Ovary (tissue), 7 donors: ENCODE measurements at regions not wholly inside any gene's neighbourhood (a gene's known extent, or its start where the extent isn't known, plus 50 kb on each side); places are given as distances from the start of the nearest gene placed in this dataset.
"Not testable (repeated sequence)": the region's sequence is repeated elsewhere in the genome, so short reads cannot be mapped to it uniquely, and the experiment has no call there.

Experiments
- DNase-seq, 5 donors: peaks; one replicate each; pipeline ENCODE4 v3.0.0-alpha.2; 2019 to 2020
- H3K27ac ChIP-seq, 2 donors: fragments of 200-600 bp; one replicate each; pipeline versions ENCODE4 v1.5.1 to v1.8.0; 2019 to 2022
- H3K27me3 ChIP-seq: fragments of 200-600 bp; one replicate; pipeline ENCODE4 v1.8.0; 2022
- H3K36me3 ChIP-seq: fragments of 200-600 bp; sonication (generic); one replicate; pipeline ENCODE4 v1.5.1; 2019
- H3K4me1 ChIP-seq: one replicate; pipeline ENCODE4 v1.8.1; 2013; ENCODE audit warnings: mild to moderate bottlenecking, moderate library complexity; ENCODE audit not compliant: insufficient read depth
- H3K4me3 ChIP-seq: fragments of 200-600 bp; sonication (generic); one replicate; pipeline ENCODE4 v1.5.1; 2017
- H3K9me3 ChIP-seq, 2 donors: fragments of 200-600 bp in 1 of 2; sonication (generic) in 1 of 2; one replicate each; pipeline versions ENCODE4 v1.5.1 to v1.8.1; 2013 to 2019; ENCODE audit warnings: mild to moderate bottlenecking in 1 of 2, moderate library complexity in 1 of 2
- CTCF ChIP-seq, 3 donors: fragments of 450-650 bp in 2 of 3; fragments of 200-600 bp in 1 of 3; IDR thresholded peaks; one replicate each; pipeline versions ENCODE4 v1.5.1 to v1.8.0; 2016 to 2022; ENCODE audit warnings: antibody characterized with exemption in 3 of 3, mild to moderate bottlenecking in 1 of 3
- EP300 ChIP-seq: sonication (generic); formaldehyde crosslinking; IDR thresholded peaks from one replicate; pipeline ENCODE4 v1.6.1; 2017; ENCODE audit warnings: antibody characterized with exemption
- POLR2A ChIP-seq: fragments of 450-650 bp; IDR thresholded peaks from one replicate; pipeline ENCODE4 v1.6.1; 2017; ENCODE audit warnings: antibody characterized with exemption, mild to moderate bottlenecking, moderate library complexity
- WGBS, 3 donors: extraction: QIAGEN DNeasy Blood & Tissue Kit in 1 of 3; methylation state at CpG; one replicate each; pipeline versions ENCODE4 v1.1.5 to v1.1.7; 2013 to 2017; 5-methylcytosine and 5-hydroxymethylcytosine counted together
- intact Hi-C, 4 donors: fragments of 100-400 bp; cut with DNase I; formaldehyde crosslinking; loops; one replicate each; pipeline versions ENCODE4 v1.11.0 to v1.15.1; 2022 to 2023
- donor health status: DM: no; HTN: no; CAD: no; lungs with moderate emphysema.
- donor health status: DM: no; HTN: no; CAD: no.
- donor health status: Bipolar disorder and iron deficiency.
- donor health status: DM: no; HTN: no; CAD: no.
- donor health status: DM: yes; HTN: yes; CAD: no.

GRCh38 chr3:25844891-25845290 is 55.0 kb downstream of the OXSM start:
- no peaks in the 10 kb centered on the region for H3K9me3 ChIP-seq
- no peaks in the 10 kb centered on the region for H3K36me3 ChIP-seq
- H3K27me3 ChIP-seq, result no peaks in the 10 kb centered on the region
- TF ChIP-seq EP300, result no peak
- TF ChIP-seq CTCF (IDR thresholded peaks at IDR 0.05), result no peak
- TF ChIP-seq POLR2A, result no peak
- no peak overlapping the region for H3K27ac ChIP-seq
- no peaks in the 10 kb centered on the region for H3K4me1 ChIP-seq
- intact Hi-C loops, result no loop called here
- no peak overlapping the region for H3K4me3 ChIP-seq
- DNase-seq, result no peak
- 46 to 51% (median 46%) methylated on average over 1 of the region's 1 CpG for WGBS, 3 donors

DNA sequence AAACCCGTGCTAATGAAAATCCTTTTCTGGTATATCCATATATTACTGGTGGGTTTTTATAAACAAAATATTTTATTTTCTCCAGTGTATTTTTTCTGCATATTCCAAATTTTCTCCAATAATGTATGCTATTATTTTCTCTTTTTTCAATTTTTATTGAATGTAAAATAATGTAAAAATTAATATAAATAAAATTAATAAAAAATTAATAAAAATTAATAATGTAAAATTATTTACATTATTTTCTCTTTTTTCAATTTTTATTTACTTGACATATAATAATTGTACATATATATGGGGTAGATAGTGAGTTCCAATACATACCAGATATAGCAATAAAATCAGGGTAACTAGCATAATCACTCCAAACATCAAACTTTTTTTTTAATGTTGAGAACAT is 56.4 kb downstream of the OXSM start:
- WGBS, 3 donors, result 85 to 93% (median 89%) methylated on average over 1 of the region's 1 CpG

GRCh38 chr3:25849091-25849490 is 59.2 kb downstream of the OXSM start:
- Histone ChIP-seq H3K27me3 (no peaks in the 10 kb centered on the region), H3K4me3 (no peak overlapping the region), H3K36me3 (no peaks in the 10 kb centered on the region), H3K9me3 (no peaks in the 10 kb centered on the region), H3K27ac (no peak overlapping the region), H3K4me1 (no peaks in the 10 kb centered on the region)
- intact Hi-C loops, result no loop called here
- DNase-seq, result no peak
- TF ChIP-seq POLR2A (no peak), CTCF (IDR thresholded peaks at IDR 0.05) (no peak), EP300 (no peak)
- WGBS, 3 donors, result 95 to 99% (median 97%) methylated on average over 6 of the region's 6 CpGs

More for the DNA sequence above, 56.4 kb downstream of the OXSM start:
- H3K9me3 ChIP-seq, result no peaks in the 10 kb centered on the region
- no peak for TF ChIP-seq EP300
- TF ChIP-seq CTCF (IDR thresholded peaks at IDR 0.05), result no peak
- no peak for TF ChIP-seq POLR2A
- no peaks in the 10 kb centered on the region for H3K4me1 ChIP-seq
- intact Hi-C loops, result no loop called here
- no peaks in the 10 kb centered on the region for H3K27me3 ChIP-seq
- no peaks in the 10 kb centered on the region for H3K36me3 ChIP-seq
- H3K4me3 ChIP-seq, result no peak overlapping the region
- H3K27ac ChIP-seq, result no peak overlapping the region
- no peak for DNase-seq

DNA sequence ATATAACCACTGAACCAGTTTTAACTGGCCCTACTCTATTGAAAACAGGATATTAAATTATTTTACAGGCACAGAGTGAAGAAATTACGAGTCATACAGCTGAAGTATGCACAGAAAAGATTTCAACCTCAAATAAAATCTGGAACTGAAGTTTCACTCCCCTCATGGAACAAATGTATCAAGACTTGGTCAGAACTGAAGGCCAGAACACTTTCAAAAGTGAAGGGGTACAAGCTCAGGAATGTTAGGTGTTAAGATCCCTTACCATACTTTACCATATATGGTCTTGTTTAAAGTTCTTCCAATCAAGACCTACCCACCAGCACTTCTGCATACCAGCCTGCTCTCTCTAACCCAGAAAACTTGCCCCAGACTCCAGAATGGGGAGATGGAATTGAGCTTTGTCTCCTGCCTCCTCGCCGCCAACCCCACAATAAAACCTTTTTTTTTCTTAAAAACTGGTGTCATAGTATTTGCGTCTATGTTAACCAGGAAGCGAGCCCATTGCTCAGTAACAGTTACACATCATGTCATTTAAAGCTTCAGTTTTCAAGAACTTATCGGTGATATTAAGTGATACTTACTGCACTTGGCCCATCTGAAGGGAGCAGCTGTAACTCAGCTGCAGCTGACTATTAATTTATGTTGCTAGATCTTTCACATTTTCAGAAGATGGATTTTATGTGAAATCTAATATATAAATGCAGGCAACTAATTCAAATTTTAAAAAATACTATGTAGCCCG is 59.9 kb downstream of the OXSM start:
- H3K4me3 ChIP-seq, result no peak overlapping the region
- H3K4me1 ChIP-seq, result no peaks in the 10 kb centered on the region
- H3K36me3 ChIP-seq, result no peaks in the 10 kb centered on the region
- no peak overlapping the region for H3K27ac ChIP-seq
- intact Hi-C loops, result no loop called here
- no peaks in the 10 kb centered on the region for H3K27me3 ChIP-seq
- DNase-seq, result no peak
- 92 to 95% (median 93%) methylated on average over 7 of the region's 7 CpGs for WGBS, 3 donors
- TF ChIP-seq CTCF (IDR thresholded peaks at IDR 0.05) (no peak), POLR2A (no peak), EP300 (no peak)
- no peaks in the 10 kb centered on the region for H3K9me3 ChIP-seq

DNA sequence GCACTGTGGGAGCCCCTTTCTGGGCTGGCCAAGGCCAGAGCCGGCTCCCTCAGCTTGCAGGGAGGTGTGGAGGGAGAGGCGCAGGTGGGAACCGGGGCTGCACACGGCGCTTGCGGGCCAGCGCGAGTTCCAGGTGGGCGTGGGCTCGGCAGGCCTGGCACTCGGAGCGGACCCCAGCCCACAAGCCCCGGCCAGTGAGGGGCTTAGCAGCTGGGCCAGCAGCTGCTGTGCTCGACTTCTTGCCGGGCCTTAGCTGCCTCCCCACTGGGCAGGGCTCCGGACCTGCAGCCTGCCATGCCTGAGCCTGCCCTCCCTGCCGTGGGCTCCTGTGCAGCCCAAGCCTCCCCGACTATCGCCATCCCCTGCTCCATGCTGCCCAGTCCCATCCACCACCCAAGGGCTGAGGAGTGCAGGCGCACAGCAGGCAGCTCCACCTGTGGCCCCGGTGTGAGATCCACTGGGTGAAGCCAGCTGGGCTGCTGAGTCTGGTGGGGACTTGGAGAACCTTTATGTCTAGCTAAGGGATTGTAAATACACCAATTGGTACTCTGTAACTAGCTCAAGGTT is 61.9 kb downstream of the OXSM start:
- H3K27me3 ChIP-seq, H3K36me3 ChIP-seq, H3K27ac ChIP-seq, intact Hi-C loops, H3K4me1 ChIP-seq, H3K4me3 ChIP-seq, H3K9me3 ChIP-seq, DNase-seq: not testable (repeated sequence)
- WGBS, 3 donors, result 97 to 99% (median 98%) methylated on average over 20 to 21 of the region's 21 CpGs
